IPS DF 6.9 (cell line): ENCODE measurements at regions not wholly inside any gene's neighbourhood (a gene's known extent, or its start where the extent isn't known, plus 50 kb on each side); places are given as distances from the start of the nearest gene placed in this dataset.
A peak's percentile ranks its signal among the peaks of the same experiment; 100 is the strongest.
"Not testable (repeated sequence)": the region's sequence is repeated elsewhere in the genome, so short reads cannot be mapped to it uniquely, and the experiment has no call there.

Source experiments
- DNase-seq: peaks from one replicate; pipeline ENCODE4 v3.0.0-alpha.2; 2013; ENCODE audit warnings: low read depth, low spot score
- H3K27ac ChIP-seq: one replicate; pipeline ENCODE4 v1.5.1; 2013; ENCODE audit warnings: low read length, control low read depth
- H3K27me3 ChIP-seq: 2 replicates; pipeline ENCODE4 v1.6.1; 2013; ENCODE audit warnings: mild to moderate bottlenecking, low read length; ENCODE audit not compliant: control insufficient read depth, insufficient read depth
- H3K36me3 ChIP-seq: 2 replicates; pipeline ENCODE4 v1.6.1; 2013; ENCODE audit warnings: low read length; ENCODE audit not compliant: control insufficient read depth, insufficient read depth
- H3K4me1 ChIP-seq: 2 replicates; pipeline ENCODE4 v1.6.1; 2013; ENCODE audit warnings: low read length; ENCODE audit not compliant: control insufficient read depth, insufficient read depth
- H3K4me3 ChIP-seq: 2 replicates; pipeline ENCODE4 v1.5.1; 2013; ENCODE audit warnings: mild to moderate bottlenecking, low read length
- H3K9me3 ChIP-seq: 2 replicates; pipeline ENCODE4 v1.6.1; 2013; ENCODE audit warnings: low read length, inconsistent platforms; ENCODE audit not compliant: control insufficient read depth, insufficient read depth
- WGBS: extraction: QIAGEN DNeasy Blood & Tissue Kit; methylation state at CpG from one replicate; pipeline ENCODE4 v1.1.7; 2013; ENCODE audit warnings: mixed read lengths, missing lambda C conversion rate; ENCODE audit not compliant: insufficient read length, insufficient coverage; 5-methylcytosine and 5-hydroxymethylcytosine counted together

DNA sequence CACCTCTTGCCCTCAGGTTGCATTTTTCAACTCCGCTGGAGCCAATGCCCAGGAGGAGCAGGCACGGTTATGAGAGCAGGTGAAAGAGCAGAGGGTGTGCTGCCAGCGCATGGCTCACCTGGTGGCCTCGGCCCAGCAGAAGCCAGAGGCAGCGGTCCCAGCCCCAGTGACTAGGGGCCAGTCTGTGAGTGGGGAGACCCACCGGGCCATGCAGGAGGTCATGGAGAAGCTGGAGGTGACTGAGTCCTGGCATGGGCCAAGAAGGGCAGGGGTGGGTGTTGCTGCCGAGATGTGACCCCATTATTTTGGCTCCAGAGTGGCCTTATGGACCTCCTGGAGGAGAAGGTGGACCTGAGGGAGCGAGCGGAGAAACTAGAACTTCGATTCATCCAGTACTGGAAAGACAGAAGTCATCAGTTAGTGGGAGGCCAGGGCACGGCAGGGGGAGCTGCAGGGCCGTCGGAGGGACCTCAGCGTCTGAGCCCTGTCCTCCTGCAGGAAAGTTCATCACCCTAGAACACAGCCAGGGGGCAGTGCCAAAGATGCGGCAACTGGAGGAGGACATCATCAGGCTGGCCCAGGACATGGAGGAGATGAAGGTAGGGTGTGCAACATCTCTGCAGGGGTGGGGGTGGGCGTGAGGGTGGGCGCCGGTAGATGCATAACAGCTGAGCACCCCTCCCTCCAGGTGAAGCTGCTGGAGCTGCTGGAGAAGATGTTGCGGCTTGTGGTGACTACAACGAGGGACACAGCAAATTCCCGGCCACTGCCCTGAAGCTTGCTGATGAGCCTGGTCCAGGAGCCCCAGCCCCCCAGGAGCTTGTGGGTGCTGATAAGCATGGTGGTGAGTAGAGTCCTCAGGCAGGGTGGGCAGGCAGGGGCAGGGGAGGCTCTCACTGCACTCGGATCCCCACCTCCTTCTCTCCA, 58.9 kb upstream of the LYSMD4 start:
- not testable (repeated sequence) for H3K27me3 ChIP-seq, H3K36me3 ChIP-seq, H3K4me1 ChIP-seq, H3K27ac ChIP-seq, H3K9me3 ChIP-seq, H3K4me3 ChIP-seq
- DNase-seq: peak; percentile 1
- no CpG with 5 or more reads among the region's 22 CpGs for WGBS

- DNase-seq, H3K27ac ChIP-seq: not testable (repeated sequence)
- no CpG with 5 or more reads among the region's 7 CpGs for WGBS
These were observed 57.5 kb upstream of the LYSMD4 start for GRCh38 chr15:99790751-99791150.

GRCh38 chr15:99788156-99788555, 54.9 kb upstream of the LYSMD4 start:
- DNase-seq: no peak

More at GRCh38 chr15:99790751-99791150, 57.5 kb upstream of the LYSMD4 start:
- H3K4me3 ChIP-seq, H3K4me1 ChIP-seq, H3K9me3 ChIP-seq, H3K27me3 ChIP-seq, H3K36me3 ChIP-seq: not testable (repeated sequence)

DNA sequence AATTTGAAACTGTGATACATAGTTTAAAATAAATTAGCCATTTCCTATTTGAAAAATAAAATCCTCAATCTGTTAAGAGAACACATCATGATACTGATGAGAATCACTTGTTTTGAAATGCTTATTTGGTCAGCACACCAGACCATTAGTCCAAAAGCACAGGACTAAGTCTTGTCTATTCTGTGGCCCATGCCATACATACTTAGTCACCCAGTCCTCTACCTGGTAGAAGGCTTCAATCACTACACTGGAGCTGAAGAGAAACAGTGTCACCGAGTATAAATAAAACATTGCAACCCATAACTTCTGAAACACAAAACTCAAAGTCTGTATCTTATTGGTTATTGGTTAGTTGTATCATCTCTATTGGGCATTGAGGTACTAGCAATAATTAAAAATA, 51.6 kb upstream of the LYSMD4 start:
- WGBS: no CpG with 5 or more reads among the region's 1 CpG
- H3K27me3 ChIP-seq, H3K4me1 ChIP-seq, H3K36me3 ChIP-seq, H3K9me3 ChIP-seq, H3K27ac ChIP-seq, DNase-seq, H3K4me3 ChIP-seq: not testable (repeated sequence)

More at GRCh38 chr15:99788156-99788555, 54.9 kb upstream of the LYSMD4 start:
- no CpG with 5 or more reads among the region's 2 CpGs for WGBS
- Histone ChIP-seq H3K4me3 (no peak overlapping the region), H3K36me3 (no peaks in the 10 kb centered on the region), H3K4me1 (no peaks in the 10 kb centered on the region), H3K27me3 (no peaks in the 10 kb centered on the region), H3K27ac (no peak overlapping the region), H3K9me3 (no peaks in the 10 kb centered on the region)

- DNase-seq, H3K36me3 ChIP-seq, H3K9me3 ChIP-seq, H3K4me1 ChIP-seq, H3K27ac ChIP-seq, H3K27me3 ChIP-seq, H3K4me3 ChIP-seq: not testable (repeated sequence)
- no CpG with 5 or more reads among the region's 4 CpGs for WGBS
These were observed 50.8 kb upstream of the LYSMD4 start for GRCh38 chr15:99783918-99784619.
